ENCODE measurements at regions not wholly inside any gene's neighbourhood (a gene's known extent, or its start where the extent isn't known, plus 50 kb on each side); places are given as distances from the start of the nearest gene placed in this dataset.

- in situ Hi-C loops (cut with HindIII; ENCODE audit: low pct_unique_long_range_greater_than_20kb, low sequenced_read_pairs): no loop called here
- no peak for DNase-seq (ENCODE audit: low read depth, low spot score)
Observed at GRCh38 chr16:48105976-48106375, 49.8 kb downstream of the ABCC12 start.

- DNase-seq (ENCODE audit: low read depth, low spot score): no peak
- in situ Hi-C loops (cut with HindIII; ENCODE audit: low pct_unique_long_range_greater_than_20kb, low sequenced_read_pairs): no loop called here
Observed at GRCh38 chr16:48105456-48105855, 50.3 kb downstream of the ABCC12 start.

- no peak for DNase-seq (ENCODE audit: low read depth, low spot score)
- in situ Hi-C loops (cut with HindIII; ENCODE audit: low pct_unique_long_range_greater_than_20kb, low sequenced_read_pairs): no loop called here
Observed at GRCh38 chr16:48103591-48103990, 52.2 kb downstream of the ABCC12 start.

- DNase-seq (ENCODE audit: low read depth, low spot score): no peak
- in situ Hi-C loops (cut with HindIII; ENCODE audit: low pct_unique_long_range_greater_than_20kb, low sequenced_read_pairs): no loop called here
Observed at GRCh38 chr16:48102083-48103008, 53.4 kb downstream of the ABCC12 start.

- in situ Hi-C loops (cut with HindIII; ENCODE audit: low pct_unique_long_range_greater_than_20kb, low sequenced_read_pairs): no loop called here
- no peak for DNase-seq (ENCODE audit: low read depth, low spot score)
Observed at GRCh38 chr16:48101069-48101674, 54.6 kb downstream of the ABCC12 start.

GRCh38 chr16:48099455-48099854 lies 56.3 kb downstream of the ABCC12 start:
- in situ Hi-C loops (cut with HindIII; ENCODE audit: low pct_unique_long_range_greater_than_20kb, low sequenced_read_pairs): no loop called here
- DNase-seq (ENCODE audit: low read depth, low spot score): peak; percentile 74

- DNase-seq (ENCODE audit: low read depth, low spot score): no peak
- in situ Hi-C loops (cut with HindIII; ENCODE audit: low pct_unique_long_range_greater_than_20kb, low sequenced_read_pairs): no loop called here
Observed at GRCh38 chr16:48098472-48098871, 57.3 kb downstream of the ABCC12 start.

GRCh38 chr16:48091117-48091516 lies 64.7 kb downstream of the ABCC12 start:
- in situ Hi-C loops (cut with HindIII; ENCODE audit: low pct_unique_long_range_greater_than_20kb, low sequenced_read_pairs): no loop called here
- no peak for DNase-seq (ENCODE audit: low read depth, low spot score)

GRCh38 chr16:48089053-48089792 lies 66.6 kb downstream of the ABCC12 start:
- DNase-seq (ENCODE audit: low read depth, low spot score): no peak
- in situ Hi-C loops (cut with HindIII; ENCODE audit: low pct_unique_long_range_greater_than_20kb, low sequenced_read_pairs): no loop called here

GRCh38 chr16:48087639-48088038 lies 68.2 kb downstream of the ABCC12 start:
- DNase-seq (ENCODE audit: low read depth, low spot score): no peak
- in situ Hi-C loops (cut with HindIII; ENCODE audit: low pct_unique_long_range_greater_than_20kb, low sequenced_read_pairs): no loop called here

- in situ Hi-C loops (cut with HindIII; ENCODE audit: low pct_unique_long_range_greater_than_20kb, low sequenced_read_pairs): no loop called here
- DNase-seq (ENCODE audit: low read depth, low spot score): no peak
Observed at GRCh38 chr16:48086422-48086821, 69.4 kb downstream of the ABCC12 start.

- DNase-seq (ENCODE audit: low read depth, low spot score): no peak
- in situ Hi-C loops (cut with HindIII; ENCODE audit: low pct_unique_long_range_greater_than_20kb, low sequenced_read_pairs): no loop called here
Observed at GRCh38 chr16:48085729-48086128, 70.1 kb downstream of the ABCC12 start.

GRCh38 chr16:48084826-48085225 lies 71.0 kb downstream of the ABCC12 start:
- no peak for DNase-seq (ENCODE audit: low read depth, low spot score)
- in situ Hi-C loops (cut with HindIII; ENCODE audit: low pct_unique_long_range_greater_than_20kb, low sequenced_read_pairs): no loop called here

- DNase-seq (ENCODE audit: low read depth, low spot score): no peak
- in situ Hi-C loops (cut with HindIII; ENCODE audit: low pct_unique_long_range_greater_than_20kb, low sequenced_read_pairs): no loop called here
Observed at GRCh38 chr16:48082516-48082915, 73.3 kb downstream of the ABCC12 start.

GRCh38 chr16:48081656-48082055 lies 74.1 kb downstream of the ABCC12 start:
- in situ Hi-C loops (cut with HindIII; ENCODE audit: low pct_unique_long_range_greater_than_20kb, low sequenced_read_pairs): no loop called here

GRCh38 chr16:48076455-48077012 lies 79.3 kb downstream of the ABCC12 start:
- in situ Hi-C loops (cut with HindIII; ENCODE audit: low pct_unique_long_range_greater_than_20kb, low sequenced_read_pairs): no loop called here
- DNase-seq (ENCODE audit: low read depth, low spot score): no peak

More at GRCh38 chr16:48081656-48082055, 74.1 kb downstream of the ABCC12 start:
- DNase-seq (ENCODE audit: low read depth, low spot score): no peak

- in situ Hi-C loops (cut with HindIII; ENCODE audit: low pct_unique_long_range_greater_than_20kb, low sequenced_read_pairs): no loop called here
- DNase-seq (ENCODE audit: low read depth, low spot score): no peak
Observed at GRCh38 chr16:48075398-48075797, 80.4 kb downstream of the ABCC12 start.

- in situ Hi-C loops (cut with HindIII; ENCODE audit: low pct_unique_long_range_greater_than_20kb, low sequenced_read_pairs): no loop called here
- DNase-seq (ENCODE audit: low read depth, low spot score): peak; percentile 76
Observed at GRCh38 chr16:48067388-48067787, 88.4 kb downstream of the ABCC12 start.
